A673 (cell line): ENCODE measurements at regions not wholly inside any gene's neighbourhood (a gene's known extent, or its start where the extent isn't known, plus 50 kb on each side); places are given as distances from the start of the nearest gene placed in this dataset.
"Not testable (repeated sequence)": the region's sequence is repeated elsewhere in the genome, so short reads cannot be mapped to it uniquely, and the experiment has no call there.

Experiments used
- BruUV-seq: library from RNA; stranded (reverse); fragments of 400-500 nt; replicated peaks from 2 replicates; lab custom pipeline; 2021; lab: Mats Ljungman, UMichigan
- CTCF ChIA-PET: fragments of 300-600 bp; sonication (Branson Sonifier 250); formaldehyde crosslinking; loops from one replicate; lab custom pipeline; 2022; ENCODE audit warnings: antibody characterized with exemption; lab: Charles Lee
- POLR2A ChIA-PET: fragments of 300-600 bp; sonication (Branson Sonifier 250); formaldehyde crosslinking; loops from one replicate; lab custom pipeline; 2022; ENCODE audit warnings: antibody characterized with exemption; ENCODE audit not compliant: low non-redundant PET; lab: Charles Lee
- DNase-seq: peaks from one replicate; pipeline ENCODE4 v3.0.0-alpha.2; 2015; ENCODE audit warnings: low spot score
- H3K27ac ChIP-seq: fragments of 200-600 bp; sonication (generic); 2 replicates; pipeline ENCODE4 v1.5.1; 2016; ENCODE audit warnings: mixed run types, low read depth, mild to moderate bottlenecking, mixed read lengths, antibody characterized with exemption, low read length; ENCODE audit not compliant: poor library complexity, severe bottlenecking
- H3K27me3 ChIP-seq: fragments of 200-600 bp; sonication (generic); replicated peaks from 2 replicates; pipeline ENCODE4 v1.6.1; 2017; ENCODE audit warnings: mixed run types, low read depth, mild to moderate bottlenecking, mixed read lengths, antibody characterized with exemption, low read length; ENCODE audit not compliant: insufficient read depth, poor library complexity
- H3K36me3 ChIP-seq: fragments of 200-600 bp; sonication (generic); 2 replicates; pipeline ENCODE4 v1.6.1; 2016; ENCODE audit warnings: mixed run types, mild to moderate bottlenecking, mixed read lengths, antibody characterized with exemption, low read length; ENCODE audit not compliant: insufficient read depth, poor library complexity, severe bottlenecking
- H3K4me1 ChIP-seq: fragments of 200-600 bp; sonication (generic); 2 replicates; pipeline ENCODE4 v1.6.1; 2017; ENCODE audit warnings: mixed run types, mild to moderate bottlenecking, mixed read lengths, antibody characterized with exemption, low read length; ENCODE audit not compliant: insufficient read depth, poor library complexity, severe bottlenecking
- H3K4me3 ChIP-seq: fragments of 200-600 bp; sonication (generic); 2 replicates; pipeline ENCODE4 v1.5.1; 2016; ENCODE audit warnings: low read depth, mixed run types, mild to moderate bottlenecking, mixed read lengths, low read length; ENCODE audit not compliant: poor library complexity, severe bottlenecking
- H3K9me3 ChIP-seq: fragments of 200-600 bp; sonication (generic); 2 replicates; pipeline ENCODE4 v1.6.1; 2016; ENCODE audit warnings: mixed run types, low read depth, mild to moderate bottlenecking, mixed read lengths, antibody characterized with exemption, low read length; ENCODE audit not compliant: poor library complexity, severe bottlenecking
- CTCF ChIP-seq: fragments of 300-800, 200-600 bp; sonication (generic); conservative IDR thresholded peaks from 2 replicates; pipeline ENCODE4 v1.5.1; 2017; ENCODE audit warnings: low read depth, mild to moderate bottlenecking, antibody characterized with exemption, low read length, moderate library complexity, mixed read lengths
- EZH2 ChIP-seq: fragments of 200-600 bp; sonication (generic); IDR thresholded peaks from 2 replicates; pipeline ENCODE4 v1.6.1; 2017; ENCODE audit warnings: borderline replicate concordance, low read depth, mild to moderate bottlenecking, mixed read lengths, antibody characterized with exemption, low read length; ENCODE audit not compliant: poor library complexity, severe bottlenecking
- intact Hi-C: fragments of 100-400 bp; cut with micrococcal nuclease; formaldehyde crosslinking; loops from one replicate; pipeline ENCODE4 v1.10.0; 2022; ENCODE audit not compliant: unreplicated experiment

GRCh38 chr11:135002236-135002635 lies 590.2 kb upstream of the B3GAT1 start:
- Histone ChIP-seq H3K4me3 (no peak overlapping the region), H3K36me3 (no peaks in the 10 kb centered on the region), H3K27me3 (no peaks in the 10 kb centered on the region), H3K27ac (no peak overlapping the region), H3K9me3 (no peaks in the 10 kb centered on the region), H3K4me1 (peaks cover 14% of the 10 kb centered on the region)
- intact Hi-C loops, result no loop called here
- BruUV-seq, result no TSS peak
- POLR2A ChIA-PET, result no interaction called here
- DNase-seq, result no peak
- TF ChIP-seq CTCF (no peak), EZH2 (no peak)
- CTCF ChIA-PET, result no interaction called here

GRCh38 chr11:135001581-135001980 lies 589.5 kb upstream of the B3GAT1 start:
- H3K36me3 ChIP-seq, result no peaks in the 10 kb centered on the region
- intact Hi-C loops, result no loop called here
- no peak overlapping the region for H3K4me3 ChIP-seq
- DNase-seq, result no peak
- TF ChIP-seq CTCF (no peak), EZH2 (no peak)
- peaks cover 14% of the 10 kb centered on the region for H3K4me1 ChIP-seq
- no peaks in the 10 kb centered on the region for H3K27me3 ChIP-seq
- no peaks in the 10 kb centered on the region for H3K9me3 ChIP-seq
- BruUV-seq, result no TSS peak
- CTCF ChIA-PET, result interaction anchor here (0.5 kb wide), 1 partner anchor 66 kb away, joined by 4 read pairs; no protein-coding TSS in a partner anchor
- no peak overlapping the region for H3K27ac ChIP-seq
- POLR2A ChIA-PET, result no interaction called here

- BruUV-seq, H3K27ac ChIP-seq, H3K27me3 ChIP-seq, intact Hi-C loops, H3K4me3 ChIP-seq, POLR2A ChIA-PET, H3K9me3 ChIP-seq, DNase-seq, H3K36me3 ChIP-seq: not testable (repeated sequence)
- H3K4me1 ChIP-seq, result peaks cover 14% of the 10 kb centered on the region
- CTCF ChIA-PET, result interaction anchor here (0.5 kb wide), 1 partner anchor 65 kb away, joined by 4 read pairs; no protein-coding TSS in a partner anchor
Observed at GRCh38 chr11:135001065-135001464, 589.0 kb upstream of the B3GAT1 start.

- H3K4me1 ChIP-seq, result peaks cover 21% of the 10 kb centered on the region
- intact Hi-C loops, result no loop called here
- TF ChIP-seq EZH2, result no peak
- TF ChIP-seq CTCF, result no peak
- no peaks in the 10 kb centered on the region for H3K27me3 ChIP-seq
- H3K27ac ChIP-seq, result no peak overlapping the region
- ChIA-PET POLR2A (no interaction called here), CTCF (no interaction called here)
- DNase-seq, result no peak
- BruUV-seq, result no TSS peak
- H3K4me3 ChIP-seq, result no peak overlapping the region
- H3K36me3 ChIP-seq, result no peaks in the 10 kb centered on the region
- no peaks in the 10 kb centered on the region for H3K9me3 ChIP-seq
Observed at GRCh38 chr11:134999590-134999989, 587.5 kb upstream of the B3GAT1 start.
